ENCODE measurements at regions not wholly inside any gene's neighbourhood (a gene's known extent, or its start where the extent isn't known, plus 50 kb on each side); places are given as distances from the start of the nearest gene placed in this dataset.

- H3K27ac ChIP-seq, result no peak overlapping the region
- H3K9me3 ChIP-seq, result no peaks in the 10 kb centered on the region
- no peaks in the 10 kb centered on the region for H3K4me1 ChIP-seq
- H3K27me3 ChIP-seq, result no peaks in the 10 kb centered on the region
- TF ChIP-seq, protein P1, sequence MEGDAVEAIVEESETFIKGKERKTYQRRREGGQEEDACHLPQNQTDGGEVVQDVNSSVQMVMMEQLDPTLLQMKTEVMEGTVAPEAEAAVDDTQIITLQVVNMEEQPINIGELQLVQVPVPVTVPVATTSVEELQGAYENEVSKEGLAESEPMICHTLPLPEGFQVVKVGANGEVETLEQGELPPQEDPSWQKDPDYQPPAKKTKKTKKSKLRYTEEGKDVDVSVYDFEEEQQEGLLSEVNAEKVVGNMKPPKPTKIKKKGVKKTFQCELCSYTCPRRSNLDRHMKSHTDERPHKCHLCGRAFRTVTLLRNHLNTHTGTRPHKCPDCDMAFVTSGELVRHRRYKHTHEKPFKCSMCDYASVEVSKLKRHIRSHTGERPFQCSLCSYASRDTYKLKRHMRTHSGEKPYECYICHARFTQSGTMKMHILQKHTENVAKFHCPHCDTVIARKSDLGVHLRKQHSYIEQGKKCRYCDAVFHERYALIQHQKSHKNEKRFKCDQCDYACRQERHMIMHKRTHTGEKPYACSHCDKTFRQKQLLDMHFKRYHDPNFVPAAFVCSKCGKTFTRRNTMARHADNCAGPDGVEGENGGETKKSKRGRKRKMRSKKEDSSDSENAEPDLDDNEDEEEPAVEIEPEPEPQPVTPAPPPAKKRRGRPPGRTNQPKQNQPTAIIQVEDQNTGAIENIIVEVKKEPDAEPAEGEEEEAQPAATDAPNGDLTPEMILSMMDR (IDR thresholded peaks at IDR 0.05), result no peak
- no peaks in the 10 kb centered on the region for H3K36me3 ChIP-seq
- intact Hi-C loops (cut with DNase I), result no loop called here
- no peak for ATAC-seq
- no peak for DNase-seq
- H3K4me3 ChIP-seq, result no peak overlapping the region
Measured at GRCh38 chr4:146998157-146998556, 52.5 kb upstream of the TTC29 start.

DNA sequence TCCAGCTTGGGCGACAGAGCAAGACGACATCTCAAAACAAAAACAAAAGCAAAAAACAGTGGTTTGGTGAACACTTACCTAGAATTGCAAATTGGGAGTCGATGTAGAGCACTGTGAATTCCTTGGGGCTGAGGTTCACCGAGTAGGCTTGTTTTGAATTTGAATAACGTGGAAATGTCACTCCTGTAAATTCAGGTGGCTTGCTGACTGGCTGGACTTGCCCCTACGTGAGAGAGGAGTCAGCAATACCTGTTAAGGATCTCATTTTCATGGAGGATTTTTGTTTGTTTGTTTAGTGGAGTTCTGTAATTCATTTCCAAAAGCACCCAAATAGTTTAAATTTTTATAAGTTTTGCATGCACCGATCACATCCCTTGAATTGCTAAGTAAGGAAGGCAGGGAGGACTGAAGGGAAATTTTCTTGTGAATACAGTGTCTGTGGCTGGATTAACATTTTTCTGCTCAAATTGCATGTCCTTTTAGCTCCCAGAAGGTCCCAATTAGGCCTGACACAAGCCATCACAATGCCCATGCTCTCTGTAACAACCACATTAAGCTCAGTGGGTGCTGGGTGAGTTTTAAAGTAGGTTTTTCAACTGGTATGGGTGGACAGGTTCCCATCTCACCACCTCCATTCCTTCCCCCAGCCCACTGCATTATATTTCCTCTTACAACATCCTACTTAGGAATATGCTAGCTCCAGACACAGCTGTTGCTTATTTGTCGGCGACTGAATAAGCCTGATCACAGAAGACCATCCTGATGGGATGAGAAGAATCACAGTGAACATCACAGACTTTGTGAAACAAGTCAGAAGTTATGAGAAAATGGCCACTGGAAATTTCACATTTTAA is 58.5 kb upstream of the TTC29 start:
- ATAC-seq (no peak), DNase-seq (no peak)
- TF ChIP-seq, protein P1 (IDR thresholded peaks at IDR 0.05), result no peak
- Histone ChIP-seq H3K27ac (no peak overlapping the region), H3K27me3 (no peaks in the 10 kb centered on the region), H3K4me1 (no peaks in the 10 kb centered on the region), H3K4me3 (no peak overlapping the region), H3K36me3 (no peaks in the 10 kb centered on the region), H3K9me3 (no peaks in the 10 kb centered on the region)
- intact Hi-C loops (cut with DNase I), result no loop called here

- intact Hi-C loops (cut with DNase I), result no loop called here
- H3K36me3 ChIP-seq, result no peaks in the 10 kb centered on the region
- H3K4me3 ChIP-seq, result no peak overlapping the region
- no peak overlapping the region for H3K27ac ChIP-seq
- TF ChIP-seq, protein P1 (IDR thresholded peaks at IDR 0.05), result no peak
- no peaks in the 10 kb centered on the region for H3K9me3 ChIP-seq
- H3K27me3 ChIP-seq, result no peaks in the 10 kb centered on the region
- no peaks in the 10 kb centered on the region for H3K4me1 ChIP-seq
- ATAC-seq (no peak), DNase-seq (no peak)
Measured at GRCh38 chr4:147006229-147006628, 60.6 kb upstream of the TTC29 start.

GRCh38 chr4:147009875-147010274 is 64.2 kb upstream of the TTC29 start:
- Histone ChIP-seq H3K4me3 (no peak overlapping the region), H3K27me3 (no peaks in the 10 kb centered on the region), H3K9me3 (no peaks in the 10 kb centered on the region), H3K27ac (no peak overlapping the region), H3K4me1 (no peaks in the 10 kb centered on the region), H3K36me3 (no peaks in the 10 kb centered on the region)
- intact Hi-C loops (cut with DNase I), result no loop called here
- no peak for ATAC-seq
- no peak for DNase-seq
- TF ChIP-seq, protein P1 (IDR thresholded peaks at IDR 0.05), result no peak

DNA sequence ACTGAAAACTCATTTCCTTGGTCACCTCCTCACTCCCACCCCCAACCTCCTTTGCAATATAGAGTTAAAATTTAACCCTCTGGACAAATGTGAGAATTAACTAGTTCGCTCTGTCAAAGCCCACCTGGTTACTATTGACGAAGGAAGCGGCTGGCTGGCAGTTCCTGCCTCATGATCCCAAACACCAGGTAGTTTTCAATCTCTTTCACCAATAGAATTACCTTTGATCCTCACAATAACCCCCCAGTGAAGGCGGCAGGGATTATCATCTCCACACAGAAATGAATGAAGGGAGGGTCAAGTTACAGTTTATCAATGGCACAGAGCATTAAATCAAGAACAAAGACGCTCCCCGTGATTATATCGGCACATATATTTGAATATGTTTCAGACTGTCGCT is 65.7 kb upstream of the TTC29 start:
- no peaks in the 10 kb centered on the region for H3K36me3 ChIP-seq
- no peaks in the 10 kb centered on the region for H3K4me1 ChIP-seq
- TF ChIP-seq, protein P1 (IDR thresholded peaks at IDR 0.05), result no peak
- DNase-seq (no peak), ATAC-seq (no peak)
- H3K27ac ChIP-seq, result no peak overlapping the region
- H3K9me3 ChIP-seq, result no peaks in the 10 kb centered on the region
- intact Hi-C loops (cut with DNase I), result no loop called here
- H3K27me3 ChIP-seq, result no peaks in the 10 kb centered on the region
- no peak overlapping the region for H3K4me3 ChIP-seq

All from left lung (tissue), 4 donors.